ENCODE measurements at regions not wholly inside any gene's neighbourhood (a gene's known extent, or its start where the extent isn't known, plus 50 kb on each side); places are given as distances from the start of the nearest gene placed in this dataset.

DNA sequence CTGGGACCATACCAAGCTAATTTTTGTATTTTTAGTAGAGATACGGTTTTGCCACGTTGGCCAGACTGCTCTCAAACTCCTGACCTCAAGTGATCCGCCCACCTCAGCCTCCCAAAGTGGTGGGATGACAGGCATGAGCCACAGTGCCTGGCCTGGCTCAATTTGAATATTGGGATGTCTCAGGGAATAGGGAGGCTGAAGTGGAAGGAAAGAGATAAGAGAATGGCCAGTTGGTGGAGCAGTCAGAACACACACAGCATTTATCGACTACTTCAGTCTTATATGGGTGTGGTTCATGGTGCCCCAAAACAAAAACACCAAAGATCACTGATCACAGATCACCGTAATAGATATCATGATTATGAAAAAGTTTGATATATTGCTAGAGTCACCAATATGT is 144.4 kb downstream of the GMNC start:
- Histone ChIP-seq H3K4me1 (no peaks in the 10 kb centered on the region), H3K27me3 (no peaks in the 10 kb centered on the region), H3K27ac (no peak overlapping the region), H3K36me3 (no peaks in the 10 kb centered on the region), H3K4me3 (no peak overlapping the region), H3K9me3 (no peaks in the 10 kb centered on the region)
- TF ChIP-seq EP300 (IDR thresholded peaks at IDR 0.05): no peak
- TF ChIP-seq POLR2AphosphoS5 (IDR thresholded peaks at IDR 0.05): no peak
- TF ChIP-seq POLR2A (IDR thresholded peaks at IDR 0.05): no peak
- TF ChIP-seq, protein P1, sequence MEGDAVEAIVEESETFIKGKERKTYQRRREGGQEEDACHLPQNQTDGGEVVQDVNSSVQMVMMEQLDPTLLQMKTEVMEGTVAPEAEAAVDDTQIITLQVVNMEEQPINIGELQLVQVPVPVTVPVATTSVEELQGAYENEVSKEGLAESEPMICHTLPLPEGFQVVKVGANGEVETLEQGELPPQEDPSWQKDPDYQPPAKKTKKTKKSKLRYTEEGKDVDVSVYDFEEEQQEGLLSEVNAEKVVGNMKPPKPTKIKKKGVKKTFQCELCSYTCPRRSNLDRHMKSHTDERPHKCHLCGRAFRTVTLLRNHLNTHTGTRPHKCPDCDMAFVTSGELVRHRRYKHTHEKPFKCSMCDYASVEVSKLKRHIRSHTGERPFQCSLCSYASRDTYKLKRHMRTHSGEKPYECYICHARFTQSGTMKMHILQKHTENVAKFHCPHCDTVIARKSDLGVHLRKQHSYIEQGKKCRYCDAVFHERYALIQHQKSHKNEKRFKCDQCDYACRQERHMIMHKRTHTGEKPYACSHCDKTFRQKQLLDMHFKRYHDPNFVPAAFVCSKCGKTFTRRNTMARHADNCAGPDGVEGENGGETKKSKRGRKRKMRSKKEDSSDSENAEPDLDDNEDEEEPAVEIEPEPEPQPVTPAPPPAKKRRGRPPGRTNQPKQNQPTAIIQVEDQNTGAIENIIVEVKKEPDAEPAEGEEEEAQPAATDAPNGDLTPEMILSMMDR (IDR thresholded peaks at IDR 0.05): no peak
- 42 to 73% methylated on average over 3 of the region's 5 CpGs for WGBS, 2 donors (ENCODE audit: low coverage in 1 of 2)
- no peak for ATAC-seq

DNA sequence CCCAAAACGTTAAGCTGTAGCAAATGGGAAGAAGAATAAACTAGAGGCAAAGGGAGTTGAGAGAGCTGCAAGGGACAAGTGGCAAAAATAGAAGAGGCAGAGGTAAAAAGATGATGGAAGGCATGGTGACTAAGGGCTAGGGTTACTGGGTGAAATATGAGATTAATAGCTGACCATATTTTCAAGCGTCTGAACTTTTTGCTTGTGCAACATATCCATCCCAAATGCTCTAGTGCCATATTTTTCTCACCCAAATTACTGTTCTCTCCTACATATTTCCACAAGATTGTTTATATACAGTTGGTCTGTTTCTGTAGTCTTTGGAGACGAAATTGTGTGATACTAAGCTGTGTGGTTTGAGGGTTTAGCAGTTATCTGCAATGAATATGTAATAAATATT is 145.5 kb downstream of the GMNC start:
- ATAC-seq: no peak
- Histone ChIP-seq H3K27me3 (no peaks in the 10 kb centered on the region), H3K9me3 (no peaks in the 10 kb centered on the region), H3K36me3 (no peaks in the 10 kb centered on the region), H3K27ac (no peak overlapping the region), H3K4me1 (no peaks in the 10 kb centered on the region), H3K4me3 (no peak overlapping the region)
- TF ChIP-seq EP300 (IDR thresholded peaks at IDR 0.05) (no peak), POLR2AphosphoS5 (IDR thresholded peaks at IDR 0.05) (no peak), POLR2A (IDR thresholded peaks at IDR 0.05) (no peak)
- TF ChIP-seq, protein P1 (IDR thresholded peaks at IDR 0.05): no peak
- 62% methylated on average over 3 of the region's 3 CpGs for WGBS, 2 donors (ENCODE audit: low coverage in 1 of 2)

DNA sequence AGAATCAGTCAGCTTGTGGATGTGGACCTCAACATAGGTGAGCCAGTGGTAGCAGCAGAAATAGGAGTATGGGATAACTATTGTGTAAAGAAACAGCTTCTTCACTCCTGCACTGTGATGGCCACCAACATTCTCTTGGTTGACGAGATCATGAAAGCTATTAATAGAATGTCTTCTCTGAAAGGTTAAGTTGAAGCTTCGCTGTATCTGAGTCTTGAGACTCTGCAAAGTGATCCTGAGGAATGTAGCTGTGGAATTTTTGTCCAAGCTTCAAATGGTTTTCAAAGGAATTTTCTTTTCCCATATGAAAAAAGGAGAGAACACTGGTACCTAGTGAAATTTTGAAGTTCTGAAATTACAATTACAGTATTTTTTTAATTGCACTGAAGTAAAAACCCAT is 146.3 kb downstream of the GMNC start:
- TF ChIP-seq POLR2AphosphoS5 (IDR thresholded peaks at IDR 0.05) (no peak), EP300 (IDR thresholded peaks at IDR 0.05) (no peak), POLR2A (IDR thresholded peaks at IDR 0.05) (no peak)
- TF ChIP-seq, protein P1 (IDR thresholded peaks at IDR 0.05): no peak
- no peak for ATAC-seq
- Histone ChIP-seq H3K4me3 (no peak overlapping the region), H3K9me3 (no peaks in the 10 kb centered on the region), H3K36me3 (no peaks in the 10 kb centered on the region), H3K4me1 (no peaks in the 10 kb centered on the region), H3K27ac (no peak overlapping the region), H3K27me3 (no peaks in the 10 kb centered on the region)
- WGBS, 2 donors (ENCODE audit: low coverage in 1 of 2): 76 to 84% methylated on average over 2 of the region's 2 CpGs

DNA sequence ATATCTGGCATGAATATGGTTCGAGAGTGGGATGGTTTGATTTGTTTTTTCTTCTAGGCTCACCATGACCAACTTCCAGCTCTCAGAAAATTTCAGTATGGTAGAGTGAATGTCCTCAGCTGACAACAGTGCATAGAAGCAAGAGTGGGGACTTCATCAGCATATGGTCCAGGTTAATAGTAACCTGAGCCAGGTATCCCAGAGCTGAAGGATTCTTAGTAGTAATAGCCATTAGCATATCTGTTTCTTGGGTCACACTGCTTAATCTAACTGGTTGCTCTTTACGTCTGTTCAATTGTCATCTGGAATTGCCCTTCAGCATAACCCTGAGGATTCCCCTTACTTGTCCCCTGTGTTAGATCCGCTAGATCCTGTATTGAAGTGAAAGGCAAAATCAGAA is 151.8 kb downstream of the GMNC start:
- WGBS, 2 donors (ENCODE audit: low coverage in 1 of 2): 61 to 77% methylated on average over 3 of the region's 3 CpGs
- H3K9me3 ChIP-seq: no peaks in the 10 kb centered on the region

DNA sequence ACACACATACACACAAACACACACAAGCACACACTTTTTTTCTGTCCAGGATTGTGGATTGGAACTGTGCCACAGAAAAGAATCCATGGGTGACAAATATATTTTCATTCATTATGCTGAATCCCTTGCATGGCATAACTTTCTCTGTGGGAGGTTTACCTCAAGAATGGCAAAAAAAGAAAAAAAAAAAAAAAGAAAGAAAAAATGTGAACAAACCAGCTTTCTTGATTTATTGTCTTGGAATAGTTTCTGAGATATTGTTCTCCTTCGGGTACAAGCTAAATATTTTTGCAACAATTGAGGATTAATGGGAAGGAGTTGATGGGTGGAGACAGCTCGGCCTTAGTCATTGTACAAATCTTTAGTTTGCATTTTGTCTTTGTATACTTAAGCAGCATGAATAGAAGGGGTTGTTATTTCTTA is 153.1 kb downstream of the GMNC start:
- H3K9me3 ChIP-seq: no peaks in the 10 kb centered on the region

More for the DNA sequence above, 151.8 kb downstream of the GMNC start:
- Histone ChIP-seq H3K4me1 (no peaks in the 10 kb centered on the region), H3K27ac (no peak overlapping the region), H3K36me3 (no peaks in the 10 kb centered on the region), H3K4me3 (no peak overlapping the region), H3K27me3 (no peaks in the 10 kb centered on the region)
- TF ChIP-seq EP300 (IDR thresholded peaks at IDR 0.05) (no peak), POLR2A (IDR thresholded peaks at IDR 0.05) (no peak), POLR2AphosphoS5 (IDR thresholded peaks at IDR 0.05) (no peak)
- TF ChIP-seq, protein P1 (IDR thresholded peaks at IDR 0.05): no peak
- no peak for ATAC-seq

More for the DNA sequence above, 153.1 kb downstream of the GMNC start:
- ATAC-seq: no peak
- Histone ChIP-seq H3K4me1 (no peaks in the 10 kb centered on the region), H3K36me3 (no peaks in the 10 kb centered on the region), H3K27me3 (no peaks in the 10 kb centered on the region), H3K4me3 (no peak overlapping the region), H3K27ac (no peak overlapping the region)
- 48 to 60% methylated on average over 2 of the region's 2 CpGs for WGBS, 2 donors (ENCODE audit: low coverage in 1 of 2)
- no peak for TF ChIP-seq POLR2AphosphoS5 (IDR thresholded peaks at IDR 0.05)
- TF ChIP-seq, protein P1 (IDR thresholded peaks at IDR 0.05): no peak
- TF ChIP-seq POLR2A (IDR thresholded peaks at IDR 0.05): no peak
- no peak for TF ChIP-seq EP300 (IDR thresholded peaks at IDR 0.05)

Measured in gastroesophageal sphincter (tissue), 4 donors.